ENCODE measurements at regions not wholly inside any gene's neighbourhood (a gene's known extent, or its start where the extent isn't known, plus 50 kb on each side); places are given as distances from the start of the nearest gene placed in this dataset.

- Mint-ChIP-seq H3K4me3 (ENCODE audit: unreplicated experiment) (no peak overlapping the region), H3K4me1 (ENCODE audit: low read depth) (no peaks in the 10 kb centered on the region), H3K9me3 (ENCODE audit: low read depth) (no peaks in the 10 kb centered on the region), H3K36me3 (ENCODE audit: low read depth) (no peaks in the 10 kb centered on the region), H3K27ac (ENCODE audit: unreplicated experiment) (no peak overlapping the region), H3K27me3 (ENCODE audit: low read depth) (peaks cover 2% of the 10 kb centered on the region)
- TF ChIP-seq CTCF (IDR thresholded peaks at IDR 0.05): no peak
- DNase-seq (ENCODE audit: low spot score): no peak
Measured at GRCh38 chr3:27985369-27986035, 255.9 kb upstream of the CMC1 start.

DNA sequence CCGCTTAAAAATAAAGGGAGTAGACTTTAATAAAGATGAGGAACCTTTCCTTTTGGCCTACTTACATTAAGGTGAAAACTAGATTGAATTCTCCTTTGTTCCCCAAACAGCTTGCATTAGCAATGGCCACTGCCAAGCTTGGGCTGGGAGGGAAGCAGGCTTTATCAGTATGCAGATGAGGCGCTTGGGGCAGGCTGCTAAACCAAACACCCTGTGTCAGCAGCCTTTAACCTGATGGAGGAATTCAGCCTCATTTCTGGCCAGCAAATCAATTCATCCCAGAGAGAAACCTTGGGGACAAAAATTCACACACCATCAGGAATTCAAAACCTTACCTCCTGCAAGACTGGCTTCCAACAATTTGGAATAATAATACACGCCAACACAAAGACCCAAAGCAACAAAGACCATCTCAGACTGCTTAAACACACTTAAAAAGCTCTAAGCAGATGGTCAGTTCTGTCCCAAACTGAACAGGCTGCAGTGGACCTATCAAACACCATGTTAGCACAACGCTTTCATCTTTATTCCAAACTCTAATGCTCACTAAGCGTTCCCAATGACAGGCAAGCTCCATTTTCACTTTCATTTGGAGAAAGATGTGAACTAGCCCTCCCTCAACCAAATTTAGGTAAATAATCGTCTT lies 255.1 kb upstream of the CMC1 start:
- no peak for TF ChIP-seq CTCF (IDR thresholded peaks at IDR 0.05)
- Mint-ChIP-seq H3K4me1 (ENCODE audit: low read depth) (no peaks in the 10 kb centered on the region), H3K36me3 (ENCODE audit: low read depth) (no peaks in the 10 kb centered on the region), H3K9me3 (ENCODE audit: low read depth) (no peaks in the 10 kb centered on the region), H3K27ac (ENCODE audit: unreplicated experiment) (no peak overlapping the region), H3K4me3 (ENCODE audit: unreplicated experiment) (no peak overlapping the region), H3K27me3 (ENCODE audit: low read depth) (no peaks in the 10 kb centered on the region)
- DNase-seq (ENCODE audit: low spot score): no peak

DNA sequence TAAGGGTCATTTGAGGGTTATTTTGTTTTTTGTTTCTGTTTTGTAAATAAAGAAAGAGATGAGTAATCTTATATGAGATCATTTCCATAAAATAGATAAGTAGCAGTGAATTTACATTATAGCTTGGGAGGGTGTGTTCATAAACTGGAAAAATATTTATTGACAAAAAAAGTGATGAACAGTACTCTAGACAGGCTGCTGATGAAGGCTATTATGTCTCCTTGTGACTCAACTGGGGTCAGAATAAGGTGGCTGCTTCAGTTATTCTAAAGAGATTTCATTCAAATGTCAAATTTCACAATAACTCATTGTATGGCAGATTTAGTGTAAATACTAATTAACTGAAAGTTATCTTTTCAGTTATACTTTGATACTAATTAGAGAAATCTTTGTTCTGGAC lies 251.1 kb upstream of the CMC1 start:
- TF ChIP-seq CTCF (IDR thresholded peaks at IDR 0.05): no peak
- H3K36me3 Mint-ChIP-seq (ENCODE audit: low read depth): no peaks in the 10 kb centered on the region
- H3K4me1 Mint-ChIP-seq (ENCODE audit: low read depth): no peaks in the 10 kb centered on the region
- no peaks in the 10 kb centered on the region for H3K9me3 Mint-ChIP-seq (ENCODE audit: low read depth)
- no peak overlapping the region for H3K27ac Mint-ChIP-seq (ENCODE audit: unreplicated experiment)
- no peak for DNase-seq (ENCODE audit: low spot score)
- H3K27me3 Mint-ChIP-seq (ENCODE audit: low read depth): no peaks in the 10 kb centered on the region
- no peak overlapping the region for H3K4me3 Mint-ChIP-seq (ENCODE audit: unreplicated experiment)

GRCh38 chr3:27990837-27991236 lies 250.6 kb upstream of the CMC1 start:
- Mint-ChIP-seq H3K4me1 (ENCODE audit: low read depth) (no peaks in the 10 kb centered on the region), H3K27ac (ENCODE audit: unreplicated experiment) (no peak overlapping the region), H3K4me3 (ENCODE audit: unreplicated experiment) (no peak overlapping the region), H3K9me3 (ENCODE audit: low read depth) (no peaks in the 10 kb centered on the region), H3K27me3 (ENCODE audit: low read depth) (no peaks in the 10 kb centered on the region), H3K36me3 (ENCODE audit: low read depth) (no peaks in the 10 kb centered on the region)
- TF ChIP-seq CTCF (IDR thresholded peaks at IDR 0.05): no peak
- no peak for DNase-seq (ENCODE audit: low spot score)

GRCh38 chr3:27993051-27993450 lies 248.4 kb upstream of the CMC1 start:
- TF ChIP-seq CTCF (IDR thresholded peaks at IDR 0.05): no peak
- H3K9me3 Mint-ChIP-seq (ENCODE audit: low read depth): no peaks in the 10 kb centered on the region
- no peaks in the 10 kb centered on the region for H3K36me3 Mint-ChIP-seq (ENCODE audit: low read depth)
- H3K4me1 Mint-ChIP-seq (ENCODE audit: low read depth): no peaks in the 10 kb centered on the region
- H3K4me3 Mint-ChIP-seq (ENCODE audit: unreplicated experiment): no peak overlapping the region
- H3K27ac Mint-ChIP-seq (ENCODE audit: unreplicated experiment): no peak overlapping the region
- no peaks in the 10 kb centered on the region for H3K27me3 Mint-ChIP-seq (ENCODE audit: low read depth)
- DNase-seq (ENCODE audit: low spot score): no peak
